ENCODE measurements at regions not wholly inside any gene's neighbourhood (a gene's known extent, or its start where the extent isn't known, plus 50 kb on each side); places are given as distances from the start of the nearest gene placed in this dataset.

DNA sequence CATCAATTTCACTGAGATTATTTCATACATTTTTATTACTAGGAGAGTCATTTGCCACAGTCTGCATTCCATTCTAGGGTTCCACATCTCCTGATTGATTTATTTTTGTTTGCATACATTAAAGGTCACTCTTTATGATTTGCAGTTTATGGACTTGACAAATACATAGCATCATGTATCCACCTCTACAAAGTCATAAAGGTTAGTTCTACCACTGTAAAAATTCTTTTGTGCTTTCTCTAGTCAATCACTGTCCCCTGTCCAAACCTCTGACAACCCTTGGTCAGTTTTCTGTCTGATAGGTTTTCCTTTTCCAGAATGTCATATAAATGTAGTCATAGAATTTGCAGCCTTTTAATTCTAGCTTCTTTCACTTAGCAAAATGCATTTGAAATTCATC is 434.6 kb upstream of the MON1B start:
- no peak for TF ChIP-seq EZH2phosphoT487 (IDR thresholded peaks at IDR 0.05; ENCODE audit: insufficient read depth, low read depth)
- TF ChIP-seq EZH2 (IDR thresholded peaks at IDR 0.05; ENCODE audit: insufficient read depth, poor library complexity, severe bottlenecking) = no peak
